ENCODE measurements at regions not wholly inside any gene's neighbourhood (a gene's known extent, or its start where the extent isn't known, plus 50 kb on each side); places are given as distances from the start of the nearest gene placed in this dataset.

- no peak overlapping the region for H3K27ac ChIP-seq
- no peak for DNase-seq
- H3K27me3 ChIP-seq: no peaks in the 10 kb centered on the region
- no peaks in the 10 kb centered on the region for H3K4me1 ChIP-seq
- no peak for TF ChIP-seq CTCF (IDR thresholded peaks at IDR 0.05)
- no peak for TF ChIP-seq EP300 (IDR thresholded peaks at IDR 0.05; ENCODE audit: low read depth)
- no peak for TF ChIP-seq POLR2AphosphoS5 (IDR thresholded peaks at IDR 0.05)
- intact Hi-C loops (cut with DNase I; ENCODE audit: low total_unique reads) (no loop called here), in situ Hi-C loops (cut with MboI; ENCODE audit: low pct_ligation_motif_present in 1 of 4, low pct_unique_long_range_greater_than_20kb in 1 of 4, low sequenced_read_pairs in 3 of 4) (no loop called here)
- H3K9me3 ChIP-seq: no peaks in the 10 kb centered on the region
- no peak overlapping the region for H3K4me3 ChIP-seq
- H3K36me3 ChIP-seq: no peaks in the 10 kb centered on the region
- WGBS, 2 donors (ENCODE audit: low coverage in 1 of 2): 75 to 77% methylated on average over 5 of the region's 5 CpGs
Measured at GRCh38 chr12:87025976-87026375, 769.8 kb upstream of the MGAT4C start.

- H3K4me1 ChIP-seq: no peaks in the 10 kb centered on the region
- DNase-seq: no peak
- intact Hi-C loops (cut with DNase I; ENCODE audit: low total_unique reads): no loop called here
- no peaks in the 10 kb centered on the region for H3K27me3 ChIP-seq
- no peaks in the 10 kb centered on the region for H3K9me3 ChIP-seq
- in situ Hi-C loops (cut with MboI; ENCODE audit: low pct_ligation_motif_present in 1 of 4, low pct_unique_long_range_greater_than_20kb in 1 of 4, low sequenced_read_pairs in 3 of 4): no loop called here
- H3K36me3 ChIP-seq: no peaks in the 10 kb centered on the region
- 55 to 86% methylated on average over 1 to 2 of the region's 2 CpGs for WGBS, 2 donors (ENCODE audit: low coverage in 1 of 2)
- TF ChIP-seq CTCF (IDR thresholded peaks at IDR 0.05): no peak
- no peak overlapping the region for H3K4me3 ChIP-seq
- no peak overlapping the region for H3K27ac ChIP-seq
Measured at GRCh38 chr12:87021400-87021799, 765.2 kb upstream of the MGAT4C start.

GRCh38 chr12:87020071-87020470 is 763.9 kb upstream of the MGAT4C start:
- H3K27me3 ChIP-seq: no peaks in the 10 kb centered on the region
- 100% methylated on average over 1 of the region's 1 CpG for WGBS, 2 donors (ENCODE audit: low coverage in 1 of 2)
- H3K36me3 ChIP-seq: no peaks in the 10 kb centered on the region
- no peaks in the 10 kb centered on the region for H3K4me1 ChIP-seq
- no peaks in the 10 kb centered on the region for H3K9me3 ChIP-seq
- intact Hi-C loops (cut with DNase I; ENCODE audit: low total_unique reads): no loop called here
- no peak overlapping the region for H3K27ac ChIP-seq
- no peak for TF ChIP-seq CTCF (IDR thresholded peaks at IDR 0.05)
- TF ChIP-seq POLR2A (IDR thresholded peaks at IDR 0.05): no peak
- no peak for TF ChIP-seq EP300 (IDR thresholded peaks at IDR 0.05; ENCODE audit: low read depth)
- no peak overlapping the region for H3K4me3 ChIP-seq
- DNase-seq: no peak
- in situ Hi-C loops (cut with MboI; ENCODE audit: low pct_ligation_motif_present in 1 of 4, low pct_unique_long_range_greater_than_20kb in 1 of 4, low sequenced_read_pairs in 3 of 4): no loop called here

- H3K9me3 ChIP-seq: no peaks in the 10 kb centered on the region
- H3K4me3 ChIP-seq: no peak overlapping the region
- H3K4me1 ChIP-seq: no peaks in the 10 kb centered on the region
- no peaks in the 10 kb centered on the region for H3K36me3 ChIP-seq
- H3K27me3 ChIP-seq: no peaks in the 10 kb centered on the region
- 81% methylated on average over 3 of the region's 3 CpGs for WGBS, 2 donors (ENCODE audit: low coverage in 1 of 2)
- TF ChIP-seq CTCF (IDR thresholded peaks at IDR 0.05) (no peak), POLR2A (IDR thresholded peaks at IDR 0.05) (no peak), EP300 (IDR thresholded peaks at IDR 0.05; ENCODE audit: low read depth) (no peak), POLR2AphosphoS5 (IDR thresholded peaks at IDR 0.05) (no peak)
- in situ Hi-C loops (cut with MboI; ENCODE audit: low pct_ligation_motif_present in 1 of 4, low pct_unique_long_range_greater_than_20kb in 1 of 4, low sequenced_read_pairs in 3 of 4) (no loop called here), intact Hi-C loops (cut with DNase I; ENCODE audit: low total_unique reads) (no loop called here)
- no peak for DNase-seq
- H3K27ac ChIP-seq: no peak overlapping the region
Measured at GRCh38 chr12:87015352-87015751, 759.2 kb upstream of the MGAT4C start.

Data from transverse colon (tissue), 4 donors.